Upper lobe of left lung (tissue), 6 donors: ENCODE measurements at regions not wholly inside any gene's neighbourhood (a gene's known extent, or its start where the extent isn't known, plus 50 kb on each side); places are given as distances from the start of the nearest gene placed in this dataset.
"Not testable (repeated sequence)": the region's sequence is repeated elsewhere in the genome, so short reads cannot be mapped to it uniquely, and the experiment has no call there.

Source experiments
- ATAC-seq, 2 donors: fragments of 200-7000 bp; cut with Tn5 transposase; one replicate each; pipeline ENCODE4 v1.9.1; 2022; ENCODE audit warnings: mild to moderate bottlenecking in 2 of 2, moderate library complexity in 2 of 2; ENCODE audit not compliant: low FRiP score in 2 of 2
- DNase-seq, 2 donors: peaks; one replicate each; pipeline ENCODE4 v3.0.0-alpha.2; 2019 to 2020
- H3K27ac ChIP-seq, 4 donors: fragments of 200-600 bp; sonication (generic); one replicate each; pipeline ENCODE4 v1.5.1; 2016 to 2019
- H3K27me3 ChIP-seq, 4 donors: fragments of 200-600 bp; sonication (generic); one replicate each; pipeline ENCODE4 v1.5.1; 2017 to 2019
- H3K36me3 ChIP-seq, 4 donors: fragments of 200-600 bp; sonication (generic); one replicate each; pipeline ENCODE4 v1.5.1; 2016 to 2019
- H3K4me1 ChIP-seq, 4 donors: fragments of 200-600 bp; sonication (generic); one replicate each; pipeline ENCODE4 v1.5.1; 2018 to 2019
- H3K4me3 ChIP-seq, 4 donors: fragments of 200-600 bp; sonication (generic); one replicate each; pipeline ENCODE4 v1.5.1; 2017 to 2019; ENCODE audit warnings: mild to moderate bottlenecking in 2 of 4, moderate library complexity in 1 of 4
- H3K9me3 ChIP-seq, 4 donors: fragments of 200-600 bp; sonication (generic); one replicate each; pipeline ENCODE4 v1.5.1; 2018 to 2019
- EP300 ChIP-seq, 4 donors: sonication (generic); formaldehyde crosslinking; IDR thresholded peaks; one replicate each; pipeline ENCODE4 v1.5.1; 2017; ENCODE audit warnings: antibody characterized with exemption in 4 of 4, control low read depth in 2 of 4
- POLR2A ChIP-seq, 4 donors: fragments of 450-650 bp; IDR thresholded peaks; one replicate each; pipeline ENCODE4 v1.5.1; 2016 to 2017; ENCODE audit warnings: antibody characterized with exemption in 4 of 4, mild to moderate bottlenecking in 2 of 4
- POLR2AphosphoS5 ChIP-seq, 2 donors: sonication (generic); formaldehyde crosslinking; IDR thresholded peaks; one replicate each; pipeline ENCODE4 v1.5.1; 2017; ENCODE audit warnings: antibody characterized with exemption in 2 of 2
- WGBS, 2 donors: methylation state at CpG; one replicate each; pipeline ENCODE4 v1.1.5; 2017 to 2018; 5-methylcytosine and 5-hydroxymethylcytosine counted together
- TF ChIP-seq, protein P1 (sequence below), 6 experiments: fragments of 450-650 bp in 4 of 6; fragments of 200-600 bp in 2 of 6; sonication (generic) in 2 of 6; IDR thresholded peaks; one replicate each; pipeline ENCODE4 v1.5.1; 2016 to 2019; ENCODE audit warnings: antibody characterized with exemption in 6 of 6
- donor health status: DM: no; HTN: no; CAD: no; lungs with moderate emphysema.
- donor health status: DM: no; HTN: yes; CAD: no; lungs with severe emphysema.

GRCh38 chr2:4930704-4931103, 761.5 kb upstream of the SOX11 start:
- no peak for TF ChIP-seq POLR2A (IDR thresholded peaks at IDR 0.05)
- TF ChIP-seq EP300 (IDR thresholded peaks at IDR 0.05): no peak
- TF ChIP-seq, protein P1, sequence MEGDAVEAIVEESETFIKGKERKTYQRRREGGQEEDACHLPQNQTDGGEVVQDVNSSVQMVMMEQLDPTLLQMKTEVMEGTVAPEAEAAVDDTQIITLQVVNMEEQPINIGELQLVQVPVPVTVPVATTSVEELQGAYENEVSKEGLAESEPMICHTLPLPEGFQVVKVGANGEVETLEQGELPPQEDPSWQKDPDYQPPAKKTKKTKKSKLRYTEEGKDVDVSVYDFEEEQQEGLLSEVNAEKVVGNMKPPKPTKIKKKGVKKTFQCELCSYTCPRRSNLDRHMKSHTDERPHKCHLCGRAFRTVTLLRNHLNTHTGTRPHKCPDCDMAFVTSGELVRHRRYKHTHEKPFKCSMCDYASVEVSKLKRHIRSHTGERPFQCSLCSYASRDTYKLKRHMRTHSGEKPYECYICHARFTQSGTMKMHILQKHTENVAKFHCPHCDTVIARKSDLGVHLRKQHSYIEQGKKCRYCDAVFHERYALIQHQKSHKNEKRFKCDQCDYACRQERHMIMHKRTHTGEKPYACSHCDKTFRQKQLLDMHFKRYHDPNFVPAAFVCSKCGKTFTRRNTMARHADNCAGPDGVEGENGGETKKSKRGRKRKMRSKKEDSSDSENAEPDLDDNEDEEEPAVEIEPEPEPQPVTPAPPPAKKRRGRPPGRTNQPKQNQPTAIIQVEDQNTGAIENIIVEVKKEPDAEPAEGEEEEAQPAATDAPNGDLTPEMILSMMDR (IDR thresholded peaks at IDR 0.05): no peak
- TF ChIP-seq POLR2AphosphoS5 (IDR thresholded peaks at IDR 0.05): no peak
- 84 to 92% methylated on average over 5 of the region's 5 CpGs for WGBS, 2 donors
- H3K36me3 ChIP-seq: no peaks in the 10 kb centered on the region
- no peaks in the 10 kb centered on the region for H3K4me1 ChIP-seq
- H3K4me3 ChIP-seq: no peak overlapping the region
- H3K9me3 ChIP-seq: no peaks in the 10 kb centered on the region
- ATAC-seq (no peak), DNase-seq (no peak)
- H3K27me3 ChIP-seq: no peaks in the 10 kb centered on the region
- no peak overlapping the region for H3K27ac ChIP-seq

DNA sequence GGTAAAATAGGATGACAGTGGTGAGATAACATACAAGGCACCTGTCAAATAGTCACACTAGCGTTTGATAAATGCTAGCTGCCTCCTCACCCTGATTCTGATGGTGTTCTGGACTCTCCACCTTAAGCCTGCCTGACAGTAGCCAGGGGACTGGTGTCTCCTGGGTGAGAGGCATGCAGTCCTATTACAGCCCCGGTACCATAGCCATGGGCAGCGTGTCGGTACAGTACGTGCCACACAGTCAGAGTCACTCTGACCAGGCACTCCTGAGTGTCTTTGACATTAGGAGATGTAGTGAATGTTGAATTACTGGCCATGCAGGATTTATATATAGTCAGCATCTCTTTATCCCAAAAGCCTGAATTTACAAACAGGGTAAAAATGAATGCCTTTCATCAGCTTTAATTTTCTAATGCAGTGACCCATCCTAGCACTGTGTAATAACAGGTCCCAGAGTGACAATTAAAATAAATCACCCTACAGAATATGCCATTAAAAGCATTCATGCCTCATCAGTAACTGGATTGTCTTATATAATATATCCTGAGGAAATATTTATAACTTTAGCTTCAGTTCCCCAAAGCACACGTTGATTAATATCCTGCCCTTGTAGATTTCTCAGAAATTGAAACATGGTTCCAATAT, 760.3 kb upstream of the SOX11 start:
- no peaks in the 10 kb centered on the region for H3K36me3 ChIP-seq
- H3K27ac ChIP-seq: no peak overlapping the region
- ATAC-seq (no peak), DNase-seq (no peak)
- no peak overlapping the region for H3K4me3 ChIP-seq
- 75 to 83% methylated on average over 6 of the region's 6 CpGs for WGBS, 2 donors
- H3K27me3 ChIP-seq: no peaks in the 10 kb centered on the region
- TF ChIP-seq, protein P1 (IDR thresholded peaks at IDR 0.05): no peak
- TF ChIP-seq POLR2AphosphoS5 (IDR thresholded peaks at IDR 0.05): no peak
- no peak for TF ChIP-seq POLR2A (IDR thresholded peaks at IDR 0.05)
- TF ChIP-seq EP300 (IDR thresholded peaks at IDR 0.05): no peak
- H3K4me1 ChIP-seq: no peaks in the 10 kb centered on the region
- no peaks in the 10 kb centered on the region for H3K9me3 ChIP-seq

DNA sequence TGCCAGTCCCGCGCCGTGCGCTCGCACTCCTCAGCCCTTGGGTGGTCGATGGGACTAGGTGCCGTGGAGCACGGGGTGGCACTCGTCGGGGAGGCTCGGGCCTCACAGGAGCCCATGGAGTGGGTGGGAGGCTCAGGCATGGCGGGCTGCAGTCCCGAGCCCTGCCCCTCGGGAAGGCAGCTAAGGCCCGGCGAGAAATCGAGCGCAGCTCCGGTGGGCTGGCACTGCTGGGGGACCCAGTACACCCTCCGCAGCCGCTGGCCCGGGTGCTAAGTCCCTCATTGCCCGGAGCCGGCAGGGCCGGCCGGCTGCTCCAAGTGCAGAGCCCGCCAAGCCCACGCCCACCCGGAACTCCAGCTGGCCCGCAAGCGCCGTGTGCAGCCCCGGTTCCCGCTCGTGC, 756.9 kb upstream of the SOX11 start:
- H3K36me3 ChIP-seq, H3K4me1 ChIP-seq, ATAC-seq, H3K27me3 ChIP-seq, H3K4me3 ChIP-seq, H3K9me3 ChIP-seq, H3K27ac ChIP-seq: not testable (repeated sequence)
- peak in 1 of 2 donors; percentile 66 for DNase-seq
- 94 to 97% methylated on average over 17 to 23 of the region's 35 CpGs for WGBS, 2 donors

DNA sequence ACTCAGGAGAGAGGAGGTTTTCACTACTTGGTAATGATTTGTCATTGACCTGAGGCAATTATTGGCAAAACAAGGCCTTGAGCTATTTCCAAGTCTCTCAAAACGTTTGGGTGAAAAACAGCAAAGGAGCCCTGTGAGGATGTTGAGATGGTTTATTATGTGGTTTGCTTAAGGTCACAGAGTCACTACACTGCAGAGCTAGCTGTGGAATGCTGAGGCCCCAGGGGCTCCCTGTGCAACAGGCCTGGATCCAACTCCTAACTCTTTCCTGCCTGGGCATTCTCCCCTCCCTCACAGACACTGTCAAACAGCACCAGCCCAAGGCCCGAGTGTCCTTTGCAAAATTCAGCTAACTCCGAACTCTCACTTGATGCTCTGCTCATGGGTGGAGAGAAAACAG, 754.6 kb upstream of the SOX11 start:
- Histone ChIP-seq H3K9me3 (no peaks in the 10 kb centered on the region), H3K36me3 (no peaks in the 10 kb centered on the region), H3K27me3 (no peaks in the 10 kb centered on the region), H3K27ac (no peak overlapping the region), H3K4me3 (no peak overlapping the region), H3K4me1 (no peaks in the 10 kb centered on the region)
- ATAC-seq: no peak
- WGBS, 2 donors: 40 to 41% methylated on average over 3 of the region's 3 CpGs
- DNase-seq: no peak
- TF ChIP-seq, protein P1 (IDR thresholded peaks at IDR 0.05): no peak
- TF ChIP-seq POLR2AphosphoS5 (IDR thresholded peaks at IDR 0.05) (no peak), EP300 (IDR thresholded peaks at IDR 0.05) (no peak), POLR2A (IDR thresholded peaks at IDR 0.05) (no peak)

- DNase-seq (peak in 1 of 2 donors; percentile 47), ATAC-seq (no peak)
- Histone ChIP-seq H3K27ac (no peak overlapping the region), H3K4me3 (no peak overlapping the region), H3K36me3 (no peaks in the 10 kb centered on the region), H3K4me1 (no peaks in the 10 kb centered on the region), H3K9me3 (no peaks in the 10 kb centered on the region), H3K27me3 (no peaks in the 10 kb centered on the region)
- 83 to 95% methylated on average over 6 of the region's 6 CpGs for WGBS, 2 donors
- TF ChIP-seq EP300 (IDR thresholded peaks at IDR 0.05): no peak
Observed at GRCh38 chr2:4938206-4938605, 754.0 kb upstream of the SOX11 start.

- Histone ChIP-seq H3K27ac (no peak overlapping the region), H3K27me3 (no peaks in the 10 kb centered on the region), H3K4me1 (no peaks in the 10 kb centered on the region), H3K4me3 (no peak overlapping the region), H3K9me3 (no peaks in the 10 kb centered on the region), H3K36me3 (no peaks in the 10 kb centered on the region)
- DNase-seq (no peak), ATAC-seq (no peak)
- 59 to 62% methylated on average over 4 of the region's 4 CpGs for WGBS, 2 donors
- TF ChIP-seq, protein P1 (IDR thresholded peaks at IDR 0.05): no peak
- TF ChIP-seq POLR2AphosphoS5 (IDR thresholded peaks at IDR 0.05) (no peak), POLR2A (IDR thresholded peaks at IDR 0.05) (no peak), EP300 (IDR thresholded peaks at IDR 0.05) (no peak)
Observed at GRCh38 chr2:4942441-4942840, 749.7 kb upstream of the SOX11 start.
